H9 (cell line): ENCODE measurements at regions not wholly inside any gene's neighbourhood (a gene's known extent, or its start where the extent isn't known, plus 50 kb on each side); places are given as distances from the start of the nearest gene placed in this dataset.

Experiments
- DNase-seq: peaks from one replicate; pipeline ENCODE4 v3.0.0-alpha.2; 2017
- H2AFZ ChIP-seq: one replicate; pipeline ENCODE4 v1.6.1; 2013; ENCODE audit warnings: mild to moderate bottlenecking, low read length, control low read depth, moderate library complexity
- H2AK5ac ChIP-seq: 2 replicates; pipeline ENCODE4 v1.6.1; 2013; ENCODE audit warnings: low read length, control low read depth, mixed read lengths; ENCODE audit not compliant: insufficient read length
- H2BK120ac ChIP-seq: one replicate; pipeline ENCODE4 v1.6.1; 2013; ENCODE audit warnings: low read depth, mild to moderate bottlenecking, low read length, control low read depth, inconsistent platforms; ENCODE audit not compliant: poor library complexity, severe bottlenecking
- H2BK12ac ChIP-seq: 2 replicates; pipeline ENCODE4 v1.6.1; 2013; ENCODE audit warnings: low read length, control low read depth, mixed read lengths, low read depth; ENCODE audit not compliant: insufficient read length
- H2BK15ac ChIP-seq: 2 replicates; pipeline ENCODE4 v1.6.1; 2013; ENCODE audit warnings: low read depth, low read length, control low read depth
- H2BK20ac ChIP-seq: one replicate; pipeline ENCODE4 v1.6.1; 2013; ENCODE audit warnings: low read depth, mild to moderate bottlenecking, low read length, control low read depth, inconsistent platforms; ENCODE audit not compliant: poor library complexity, severe bottlenecking
- H2BK5ac ChIP-seq: 2 replicates; pipeline ENCODE4 v1.6.1; 2013; ENCODE audit warnings: low read length, control low read depth, mixed read lengths; ENCODE audit not compliant: insufficient read length
- H3K14ac ChIP-seq: 2 replicates; pipeline ENCODE4 v1.6.1; 2013; ENCODE audit warnings: low read length, control low read depth; ENCODE audit not compliant: insufficient read depth
- H3K18ac ChIP-seq: 2 replicates; pipeline ENCODE4 v1.6.1; 2013; ENCODE audit warnings: low read depth, mild to moderate bottlenecking, mixed read lengths, low read length, control low read depth; ENCODE audit not compliant: insufficient read length
- H3K23ac ChIP-seq: 2 replicates; pipeline ENCODE4 v1.6.1; 2013; ENCODE audit warnings: low read length, control low read depth, mixed read lengths, low read depth; ENCODE audit not compliant: insufficient read length
- H3K23me2 ChIP-seq: 2 replicates; pipeline ENCODE4 v1.6.1; 2013; ENCODE audit warnings: low read depth, mild to moderate bottlenecking, mixed read lengths, low read length, control low read depth; ENCODE audit not compliant: insufficient read length, poor library complexity, severe bottlenecking
- H3K27ac ChIP-seq: 2 replicates; pipeline ENCODE4 v1.5.1; 2013; ENCODE audit warnings: low read length, control low read depth, mixed read lengths, low read depth; ENCODE audit not compliant: insufficient read length
- H3K27me3 ChIP-seq: 2 replicates; pipeline ENCODE4 v1.6.1; 2013; ENCODE audit warnings: low read length, control low read depth, inconsistent platforms; ENCODE audit not compliant: insufficient read depth
- H3K4ac ChIP-seq: 2 replicates; pipeline ENCODE4 v1.6.1; 2013; ENCODE audit warnings: low read depth, mild to moderate bottlenecking, control low read depth, inconsistent platforms, low read length, moderate library complexity
- H3K4me1 ChIP-seq: 2 replicates; pipeline ENCODE4 v1.6.1; 2013; ENCODE audit warnings: low read length, control low read depth, inconsistent platforms; ENCODE audit not compliant: insufficient read depth
- H3K4me2 ChIP-seq: 2 replicates; pipeline ENCODE4 v1.6.1; 2013; ENCODE audit warnings: low read length, control low read depth, mixed read lengths; ENCODE audit not compliant: insufficient read length, insufficient read depth
- H3K56ac ChIP-seq: 2 replicates; pipeline ENCODE4 v1.6.1; 2013; ENCODE audit warnings: low read depth, mild to moderate bottlenecking, mixed read lengths, low read length, control low read depth; ENCODE audit not compliant: insufficient read length
- H3K79me1 ChIP-seq: 2 replicates; pipeline ENCODE4 v1.6.1; 2013; ENCODE audit warnings: low read depth, mild to moderate bottlenecking, moderate library complexity, low read length, control low read depth, inconsistent platforms; ENCODE audit not compliant: insufficient read depth, poor library complexity, severe bottlenecking
- H3K79me2 ChIP-seq: 2 replicates; pipeline ENCODE4 v1.6.1; 2013; ENCODE audit warnings: low read length, control low read depth, inconsistent platforms; ENCODE audit not compliant: insufficient read depth
- H3K9ac ChIP-seq: 2 replicates; pipeline ENCODE4 v1.6.1; 2013; ENCODE audit warnings: low read length, control low read depth, mixed read lengths; ENCODE audit not compliant: insufficient read length; ENCODE audit errors: extremely low read depth
- H3K9me3 ChIP-seq: one replicate; pipeline ENCODE4 v1.6.1; 2013; ENCODE audit warnings: low read depth, low read length, inconsistent platforms; ENCODE audit not compliant: control insufficient read depth
- H3T11ph ChIP-seq: one replicate; pipeline ENCODE4 v1.6.1; 2013; ENCODE audit warnings: mild to moderate bottlenecking, low read length, control low read depth, inconsistent platforms
- H4K20me1 ChIP-seq: one replicate; pipeline ENCODE4 v1.6.1; 2013; ENCODE audit not compliant: control insufficient read depth, insufficient read length, insufficient read depth
- H4K5ac ChIP-seq: 2 replicates; pipeline ENCODE4 v1.6.1; 2013; ENCODE audit warnings: low read depth, mild to moderate bottlenecking, mixed read lengths, low read length, control low read depth; ENCODE audit not compliant: insufficient read length
- H4K8ac ChIP-seq: replicated peaks from 2 replicates; pipeline ENCODE4 v1.6.1; 2013; ENCODE audit warnings: low read length, control low read depth, mixed read lengths, low read depth; ENCODE audit not compliant: insufficient read length
- H4K91ac ChIP-seq: 2 replicates; pipeline ENCODE4 v1.6.1; 2013; ENCODE audit warnings: low read depth, mild to moderate bottlenecking, moderate library complexity, mixed read lengths, low read length, control low read depth; ENCODE audit not compliant: insufficient read length
- H3K27ac Mint-ChIP-seq, 3 experiments: 2 replicates in 2 of 3; 3 replicates in 1 of 3; pipeline ENCODE4 v1.8.0; 2020 to 2021; ENCODE audit warnings: mixed read lengths in 3 of 3, mild to moderate bottlenecking in 1 of 3, moderate library complexity in 1 of 3
- H3K27me3 Mint-ChIP-seq: 2 replicates; pipeline ENCODE4 v1.8.0; 2021; ENCODE audit warnings: low read depth, mild to moderate bottlenecking, moderate library complexity, mixed read lengths
- H3K36me3 Mint-ChIP-seq, 3 experiments: 2 replicates in 2 of 3; 3 replicates in 1 of 3; pipeline ENCODE4 v1.8.0; 2020 to 2021; ENCODE audit warnings: low read depth in 3 of 3, mixed read lengths in 3 of 3; ENCODE audit not compliant: insufficient read depth in 1 of 3
- H3K4me1 Mint-ChIP-seq, 2 experiments: 2 replicates each; pipeline ENCODE4 v1.8.0; 2020; ENCODE audit warnings: mixed read lengths in 2 of 2
- H3K4me3 Mint-ChIP-seq, 2 experiments: 2 replicates in 1 of 2; 3 replicates in 1 of 2; pipeline ENCODE4 v1.8.0; 2020 to 2021; ENCODE audit warnings: mild to moderate bottlenecking in 2 of 2, mixed read lengths in 2 of 2, moderate library complexity in 1 of 2
- H3K9me3 Mint-ChIP-seq, 2 experiments: 2 replicates in 1 of 2; 3 replicates in 1 of 2; pipeline ENCODE4 v1.8.0; 2020; ENCODE audit warnings: mild to moderate bottlenecking in 2 of 2, mixed read lengths in 2 of 2, moderate library complexity in 1 of 2
- WGBS: extraction: QIAGEN DNeasy Blood & Tissue Kit; methylation state at CpG from one replicate; pipeline ENCODE4 v1.1.7; 2013; ENCODE audit warnings: missing lambda C conversion rate, low lambda C conversion rate, mixed read lengths; ENCODE audit not compliant: insufficient read length; ENCODE audit errors: extremely low coverage; 5-methylcytosine and 5-hydroxymethylcytosine counted together
- TF ChIP-seq, protein P1 (sequence below): fragments of 200-600 bp; sonication (generic); conservative IDR thresholded peaks from 3 replicates; pipeline ENCODE4 v1.8.0; 2021; ENCODE audit warnings: antibody characterized with exemption, mild to moderate bottlenecking

DNA sequence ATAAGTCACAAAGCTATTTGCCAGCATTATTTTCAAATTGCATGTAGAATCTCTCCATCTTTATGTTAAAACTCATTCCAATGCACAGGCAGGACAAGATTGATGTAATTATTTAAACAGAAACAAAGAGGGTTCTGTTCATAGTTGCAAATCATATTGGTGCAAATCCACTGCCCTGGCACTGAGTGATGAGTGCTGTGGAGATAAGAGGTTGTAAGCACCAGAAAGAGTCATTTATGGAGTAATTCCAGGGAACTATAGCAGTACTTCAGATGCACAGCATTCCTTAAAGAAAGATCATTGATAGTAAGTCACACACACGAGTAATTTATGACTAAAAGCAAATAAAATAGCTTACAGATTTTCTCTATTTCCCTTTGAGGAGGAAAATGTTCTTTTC, 337.7 kb upstream of the CTSO start:
- Histone ChIP-seq H3K4ac (no peak overlapping the region), H3K79me2 (no peaks in the 10 kb centered on the region), H2AK5ac (no peak overlapping the region), H4K91ac (no peak overlapping the region), H3K4me1 (no peaks in the 10 kb centered on the region), H3K4me2 (no peak overlapping the region), H2AFZ (no peak overlapping the region), H3K79me1 (no peaks in the 10 kb centered on the region), H3K56ac (no peak overlapping the region), H4K8ac (no peak overlapping the region), H2BK15ac (no peak overlapping the region), H3K27me3 (no peaks in the 10 kb centered on the region), H3K18ac (no peak overlapping the region), H4K5ac (no peak overlapping the region), H3K27ac (no peak overlapping the region), H2BK20ac (no peak overlapping the region), H3K23ac (no peak overlapping the region), H3K14ac (no peak overlapping the region), H3K9me3 (no peaks in the 10 kb centered on the region), H3T11ph (no peak overlapping the region), H2BK12ac (no peak overlapping the region), H2BK120ac (no peak overlapping the region), H4K20me1 (no peaks in the 10 kb centered on the region), H3K23me2 (no peaks in the 10 kb centered on the region), H3K9ac (no peak overlapping the region), H2BK5ac (no peak overlapping the region)
- Mint-ChIP-seq H3K36me3 (peaks cover 0 to 4% (median 2%) of the 10 kb centered on the region in 3 experiments; a peak in 5 of 7 replicates), H3K27me3 (no peaks in the 10 kb centered on the region; the same call in 1 of the 2 replicates), H3K27ac (no peak overlapping the region), H3K4me3 (no peak overlapping the region), H3K4me1 (peaks cover 12% of the 10 kb centered on the region in 2 experiments), H3K9me3 (peaks cover 0 to 2% of the 10 kb centered on the region in 2 experiments; a peak in 2 of 5 replicates)
- TF ChIP-seq, protein P1, sequence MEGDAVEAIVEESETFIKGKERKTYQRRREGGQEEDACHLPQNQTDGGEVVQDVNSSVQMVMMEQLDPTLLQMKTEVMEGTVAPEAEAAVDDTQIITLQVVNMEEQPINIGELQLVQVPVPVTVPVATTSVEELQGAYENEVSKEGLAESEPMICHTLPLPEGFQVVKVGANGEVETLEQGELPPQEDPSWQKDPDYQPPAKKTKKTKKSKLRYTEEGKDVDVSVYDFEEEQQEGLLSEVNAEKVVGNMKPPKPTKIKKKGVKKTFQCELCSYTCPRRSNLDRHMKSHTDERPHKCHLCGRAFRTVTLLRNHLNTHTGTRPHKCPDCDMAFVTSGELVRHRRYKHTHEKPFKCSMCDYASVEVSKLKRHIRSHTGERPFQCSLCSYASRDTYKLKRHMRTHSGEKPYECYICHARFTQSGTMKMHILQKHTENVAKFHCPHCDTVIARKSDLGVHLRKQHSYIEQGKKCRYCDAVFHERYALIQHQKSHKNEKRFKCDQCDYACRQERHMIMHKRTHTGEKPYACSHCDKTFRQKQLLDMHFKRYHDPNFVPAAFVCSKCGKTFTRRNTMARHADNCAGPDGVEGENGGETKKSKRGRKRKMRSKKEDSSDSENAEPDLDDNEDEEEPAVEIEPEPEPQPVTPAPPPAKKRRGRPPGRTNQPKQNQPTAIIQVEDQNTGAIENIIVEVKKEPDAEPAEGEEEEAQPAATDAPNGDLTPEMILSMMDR = no peak
- WGBS = no CpG with 5 or more reads among the region's 1 CpG
- DNase-seq = no peak
